Stomach smooth muscle (tissue), 2 donors: ENCODE measurements at regions not wholly inside any gene's neighbourhood (a gene's known extent, or its start where the extent isn't known, plus 50 kb on each side); places are given as distances from the start of the nearest gene placed in this dataset.

Experiments used
- H3K27ac ChIP-seq: one replicate; pipeline ENCODE4 v1.7.0; 2013; ENCODE audit warnings: mild to moderate bottlenecking, low read length, inconsistent platforms
- H3K27me3 ChIP-seq, 2 donors: one replicate each; pipeline ENCODE4 v1.7.0; 2013; ENCODE audit warnings: low read length in 2 of 2; ENCODE audit not compliant: insufficient read depth in 2 of 2, control insufficient read depth in 1 of 2
- H3K36me3 ChIP-seq, 2 donors: one replicate each; pipeline ENCODE4 v1.7.0; 2013; ENCODE audit warnings: low read length in 2 of 2; ENCODE audit not compliant: control insufficient read depth in 2 of 2, insufficient read depth in 2 of 2
- H3K4me1 ChIP-seq: one replicate; pipeline ENCODE4 v1.7.0; 2013; ENCODE audit warnings: low read length; ENCODE audit not compliant: control insufficient read depth, insufficient read depth
- H3K4me3 ChIP-seq, 2 donors: one replicate each; pipeline ENCODE4 v1.7.0; 2013; ENCODE audit warnings: low read length in 2 of 2
- H3K9ac ChIP-seq, 2 donors: one replicate each; pipeline ENCODE4 v1.7.0; 2013; ENCODE audit warnings: low read length in 2 of 2, mild to moderate bottlenecking in 1 of 2
- H3K9me3 ChIP-seq, 2 donors: one replicate each; pipeline ENCODE4 v1.7.0; 2013; ENCODE audit warnings: low read length in 2 of 2; ENCODE audit not compliant: control insufficient read depth in 2 of 2
- donor health status: healthy.
- donor health status: Pancreatic carcinoma.

DNA sequence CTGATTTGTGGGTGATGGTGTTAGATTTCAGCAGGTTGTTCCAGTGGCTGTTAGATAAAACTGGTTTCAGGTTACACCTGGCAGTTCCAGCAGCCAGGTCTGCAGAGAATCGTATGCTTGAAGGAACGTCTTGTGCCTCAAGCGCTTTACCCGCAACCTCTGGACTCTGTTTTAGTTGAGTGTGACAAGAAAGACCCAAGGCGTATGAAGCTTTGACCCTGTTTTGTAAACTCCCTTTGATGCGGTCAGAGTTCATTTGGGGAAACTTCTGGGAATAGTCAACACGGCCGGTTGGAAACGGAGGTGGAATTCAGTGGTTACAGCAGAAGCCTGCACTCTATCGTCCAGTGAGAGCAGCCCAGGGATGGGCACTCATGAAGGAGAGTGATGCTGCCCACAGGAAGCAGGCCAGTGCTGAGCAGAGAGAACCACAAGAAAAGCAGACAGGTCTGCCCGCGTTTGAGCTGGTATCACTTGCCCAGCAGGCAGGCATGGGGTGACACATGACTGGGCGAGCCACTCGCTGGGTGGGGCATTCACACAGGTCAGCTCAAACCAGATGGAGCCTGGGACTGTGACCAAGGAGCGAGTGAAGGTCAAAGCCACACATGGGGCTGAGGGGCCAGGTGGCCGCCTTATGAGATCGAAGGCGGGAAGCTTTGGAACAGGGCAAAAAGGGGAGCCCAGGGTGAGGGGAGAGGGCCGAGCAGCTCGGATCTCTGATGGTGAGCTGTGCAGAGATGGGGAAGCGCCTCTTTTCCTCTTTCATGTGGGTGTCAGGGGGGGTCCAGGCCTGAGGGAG, 99.6 kb upstream of the MBOAT2 start:
- Histone ChIP-seq H3K9ac (no peak overlapping the region), H3K27ac (no peak overlapping the region), H3K36me3 (no peaks in the 10 kb centered on the region)

DNA sequence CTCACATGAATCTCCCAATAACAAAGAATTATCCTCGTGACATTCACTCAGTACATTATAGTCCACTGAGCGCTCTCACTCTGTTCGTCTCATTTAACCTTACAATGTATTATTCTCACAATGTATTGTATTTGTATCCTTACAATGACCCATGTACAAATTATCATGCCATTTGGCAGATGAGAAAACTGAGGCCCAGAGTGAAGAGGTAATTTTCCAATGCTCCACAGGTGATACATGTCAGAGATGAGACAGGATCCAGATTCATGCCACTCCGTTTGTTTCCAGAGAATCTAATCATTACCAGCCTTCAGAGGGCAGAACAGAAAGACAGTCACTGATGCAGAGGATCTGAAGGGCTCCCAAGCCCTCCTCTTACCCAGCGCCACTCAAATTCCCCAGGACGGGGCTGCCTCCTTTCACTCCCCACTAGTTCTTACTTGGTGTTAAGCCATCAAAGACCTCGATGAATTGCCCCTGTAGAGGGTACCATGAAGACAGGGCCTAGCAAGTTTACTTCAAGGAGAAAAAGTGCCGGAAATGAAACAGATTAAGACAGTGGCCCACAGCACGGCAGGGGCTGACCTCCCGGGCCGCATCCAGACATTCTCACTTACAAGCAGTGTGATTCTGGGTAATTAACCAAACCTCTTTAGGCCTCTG, 98.4 kb upstream of the MBOAT2 start:
- Histone ChIP-seq H3K27ac (no peak overlapping the region), H3K27me3 (no peaks in the 10 kb centered on the region), H3K9ac (no peak overlapping the region), H3K4me3 (no peak overlapping the region), H3K4me1 (peaks cover 18% of the 10 kb centered on the region), H3K36me3 (no peaks in the 10 kb centered on the region), H3K9me3 (no peaks in the 10 kb centered on the region)

More for the DNA sequence above, 99.6 kb upstream of the MBOAT2 start:
- no peaks in the 10 kb centered on the region for H3K9me3 ChIP-seq
- H3K27me3 ChIP-seq: no peaks in the 10 kb centered on the region
- peaks cover 30% of the 10 kb centered on the region for H3K4me1 ChIP-seq
- H3K4me3 ChIP-seq: no peak overlapping the region

DNA sequence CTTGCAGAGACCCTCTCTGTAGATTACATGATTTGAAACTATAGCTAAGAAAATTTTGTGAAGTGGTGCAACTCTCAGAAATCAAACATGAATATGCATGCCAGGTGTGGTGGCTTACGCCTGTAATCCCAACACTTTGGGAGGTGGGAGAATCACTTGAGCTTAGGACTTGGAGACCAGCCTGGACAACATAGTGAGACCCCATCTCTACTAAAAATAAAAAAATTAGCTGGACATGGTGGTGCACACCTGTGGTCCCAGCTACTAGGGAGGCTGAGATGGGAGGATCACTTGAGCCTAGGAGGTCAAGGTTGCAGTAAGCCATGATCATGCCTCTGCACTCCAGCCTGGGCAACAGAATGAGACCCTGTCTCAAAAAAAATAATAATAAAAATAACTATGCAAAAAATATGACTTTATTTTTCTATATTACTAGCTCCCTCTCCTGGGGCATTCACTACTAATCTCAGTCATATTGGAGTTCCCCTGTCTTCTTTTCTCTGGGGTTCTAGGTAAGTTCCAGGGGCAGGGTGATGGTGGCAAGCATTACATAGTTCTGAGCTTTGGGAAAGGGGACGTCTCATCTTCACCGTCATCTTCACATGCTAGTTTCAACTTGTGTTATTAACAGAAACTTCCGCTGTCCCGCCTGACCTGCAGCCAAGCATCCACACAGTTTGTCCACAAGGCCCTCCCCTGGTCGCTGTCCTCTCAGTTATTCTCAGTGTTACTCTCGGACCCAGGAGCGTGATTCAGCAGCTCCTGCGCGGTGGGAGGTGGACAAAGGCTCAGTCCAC, 96.8 kb upstream of the MBOAT2 start:
- Histone ChIP-seq H3K9me3 (no peaks in the 10 kb centered on the region), H3K27ac (no peak overlapping the region), H3K9ac (no peak overlapping the region), H3K4me3 (no peak overlapping the region), H3K4me1 (peaks cover 15% of the 10 kb centered on the region), H3K27me3 (no peaks in the 10 kb centered on the region), H3K36me3 (no peaks in the 10 kb centered on the region)

DNA sequence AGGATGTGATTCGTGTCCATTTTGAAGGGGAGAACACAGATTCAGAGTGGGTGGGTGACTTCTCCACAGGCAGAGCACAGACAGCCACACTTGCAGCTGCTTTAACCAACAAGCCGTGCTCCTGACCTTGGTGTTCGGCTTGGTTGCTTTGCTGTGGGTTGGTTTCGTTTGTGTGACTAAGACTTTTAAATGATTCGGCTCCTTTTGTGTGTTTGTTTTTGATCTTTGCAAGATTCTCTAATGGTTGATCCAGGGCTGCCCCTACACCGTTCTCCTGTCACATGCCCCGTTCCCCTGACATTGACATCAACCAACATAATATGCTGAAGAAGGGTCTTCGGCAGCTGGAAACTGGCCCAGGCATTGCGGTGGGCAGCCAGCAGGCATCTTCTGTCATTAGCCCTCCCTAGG, 95.9 kb upstream of the MBOAT2 start:
- Histone ChIP-seq H3K9me3 (no peaks in the 10 kb centered on the region), H3K4me1 (peaks cover 18% of the 10 kb centered on the region), H3K27ac (no peak overlapping the region)

DNA sequence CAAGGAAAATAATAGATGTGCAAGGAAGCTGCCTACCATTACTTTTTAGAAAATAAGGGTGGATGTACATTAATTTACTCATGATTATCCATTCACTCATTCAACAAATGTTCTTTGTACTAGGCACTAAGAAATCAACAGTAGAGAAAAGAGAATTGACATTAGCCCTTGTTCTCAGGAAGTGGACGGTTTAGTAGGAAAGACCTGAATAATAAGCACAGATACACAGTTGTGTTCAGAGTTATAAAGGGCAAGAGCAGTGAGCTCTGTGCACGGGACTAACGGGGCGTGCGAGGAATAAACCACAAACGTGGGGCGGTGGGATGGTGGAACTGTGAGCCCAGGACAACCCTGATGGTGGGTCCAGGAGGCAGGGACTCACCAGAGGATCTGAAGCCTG, 94.4 kb upstream of the MBOAT2 start:
- Histone ChIP-seq H3K4me3 (no peak overlapping the region), H3K9ac (no peak overlapping the region), H3K36me3 (no peaks in the 10 kb centered on the region), H3K27ac (no peak overlapping the region), H3K27me3 (no peaks in the 10 kb centered on the region), H3K9me3 (no peaks in the 10 kb centered on the region), H3K4me1 (peaks cover 14% of the 10 kb centered on the region)

More for the DNA sequence above, 95.9 kb upstream of the MBOAT2 start:
- Histone ChIP-seq H3K27me3 (no peaks in the 10 kb centered on the region), H3K9ac (no peak overlapping the region), H3K36me3 (no peaks in the 10 kb centered on the region), H3K4me3 (no peak overlapping the region)

DNA sequence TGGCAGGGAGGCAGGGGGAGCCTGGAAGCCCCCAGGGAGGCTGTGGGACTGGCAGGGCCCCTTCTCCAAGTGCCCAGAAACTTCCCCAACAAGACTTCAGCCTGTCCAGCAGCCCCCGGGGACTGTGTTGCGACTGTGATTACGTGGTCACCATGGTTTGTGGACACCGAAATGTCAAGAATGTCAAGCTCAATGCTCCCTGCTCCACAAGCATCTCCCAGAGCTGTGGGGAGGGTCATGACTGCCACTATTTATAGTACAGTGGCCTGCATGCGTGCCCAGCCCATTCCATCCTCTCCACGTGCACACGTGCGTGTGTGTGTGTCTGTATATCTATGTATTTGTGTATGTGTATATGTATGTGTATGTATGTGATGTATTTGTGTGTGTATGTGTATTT, 93.8 kb upstream of the MBOAT2 start:
- Histone ChIP-seq H3K9me3 (no peaks in the 10 kb centered on the region), H3K27me3 (no peaks in the 10 kb centered on the region), H3K9ac (no peak overlapping the region)

DNA sequence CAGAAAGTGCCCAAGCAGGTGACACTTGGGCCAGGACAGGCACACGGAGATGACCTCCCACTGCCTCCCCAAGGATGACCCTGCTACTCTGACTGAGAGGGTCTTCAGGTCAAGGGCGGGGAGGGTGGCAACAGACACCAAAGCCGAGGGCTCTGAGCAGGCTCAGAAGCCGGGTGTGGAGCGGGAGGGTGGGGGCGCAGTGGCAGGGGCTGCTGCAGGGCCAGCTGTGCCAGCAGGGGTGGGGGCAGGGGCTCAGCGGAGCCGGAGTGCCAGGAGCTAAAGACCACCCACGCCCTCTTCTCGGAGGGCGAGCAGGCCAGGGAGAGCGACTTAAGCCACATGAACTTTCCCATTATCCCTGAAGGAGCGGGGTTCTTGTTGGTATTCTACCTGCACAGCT, 93.3 kb upstream of the MBOAT2 start:
- no peak overlapping the region for H3K27ac ChIP-seq

More for the DNA sequence above, 93.8 kb upstream of the MBOAT2 start:
- Histone ChIP-seq H3K4me1 (peaks cover 13% of the 10 kb centered on the region), H3K36me3 (no peaks in the 10 kb centered on the region), H3K4me3 (no peak overlapping the region), H3K27ac (no peak overlapping the region)

DNA sequence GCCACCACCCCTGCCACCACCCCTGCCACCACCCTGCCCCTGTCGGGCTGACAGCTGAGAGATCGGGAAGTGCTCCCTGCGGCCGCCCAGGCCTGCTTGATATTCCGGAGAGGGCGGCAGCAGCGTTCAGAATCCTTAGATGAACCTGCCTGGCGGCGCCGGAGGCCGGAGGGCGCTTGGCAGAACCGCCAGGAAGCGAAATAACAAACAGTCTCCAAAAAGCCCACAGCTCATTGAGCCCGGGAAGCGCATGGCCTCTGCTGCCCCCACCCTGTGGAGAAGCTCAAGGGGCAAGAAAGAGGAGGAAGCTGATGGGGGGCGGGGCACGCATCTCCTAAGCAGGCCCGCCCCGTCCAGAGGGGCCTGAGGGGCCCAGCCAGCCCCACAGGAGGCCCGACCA, 92.2 kb upstream of the MBOAT2 start:
- Histone ChIP-seq H3K27me3 (no peaks in the 10 kb centered on the region), H3K9me3 (no peaks in the 10 kb centered on the region), H3K9ac (peak overlapping the region in 1 of 2 donors; percentile 36), H3K4me1 (peaks cover 13% of the 10 kb centered on the region), H3K36me3 (no peaks in the 10 kb centered on the region), H3K4me3 (peak overlapping the region in 1 of 2 donors; percentile 49), H3K27ac (no peak overlapping the region)

More for the DNA sequence above, 93.3 kb upstream of the MBOAT2 start:
- H3K4me1 ChIP-seq: peaks cover 13% of the 10 kb centered on the region
- H3K27me3 ChIP-seq: no peaks in the 10 kb centered on the region
- no peak overlapping the region for H3K4me3 ChIP-seq
- no peaks in the 10 kb centered on the region for H3K36me3 ChIP-seq
- no peaks in the 10 kb centered on the region for H3K9me3 ChIP-seq
- no peak overlapping the region for H3K9ac ChIP-seq

DNA sequence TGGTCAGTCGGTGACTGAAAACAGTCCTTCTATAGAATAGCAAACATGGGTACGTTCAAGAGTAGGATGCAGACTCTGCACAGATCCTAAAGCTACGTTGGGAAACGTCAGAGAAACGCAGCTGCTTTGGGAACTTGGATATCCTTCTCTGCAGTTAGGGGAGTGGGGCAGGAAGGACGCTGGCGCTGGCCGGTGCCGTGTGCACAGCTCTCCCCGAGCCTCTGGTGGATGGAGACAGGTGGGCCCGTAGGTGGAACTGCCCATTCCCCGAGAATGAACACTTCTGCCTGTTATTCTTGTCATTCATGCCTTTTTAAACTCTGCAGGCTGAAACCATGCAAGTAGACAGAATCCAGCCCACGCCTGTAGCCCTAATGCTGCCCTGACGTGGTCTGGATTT, 91.7 kb upstream of the MBOAT2 start:
- Histone ChIP-seq H3K27me3 (no peaks in the 10 kb centered on the region), H3K9me3 (no peaks in the 10 kb centered on the region), H3K4me3 (peak overlapping the region in 1 of 2 donors; percentile 49), H3K36me3 (no peaks in the 10 kb centered on the region), H3K9ac (peak overlapping the region in 1 of 2 donors; percentile 13), H3K4me1 (peaks cover 13% of the 10 kb centered on the region), H3K27ac (no peak overlapping the region)

DNA sequence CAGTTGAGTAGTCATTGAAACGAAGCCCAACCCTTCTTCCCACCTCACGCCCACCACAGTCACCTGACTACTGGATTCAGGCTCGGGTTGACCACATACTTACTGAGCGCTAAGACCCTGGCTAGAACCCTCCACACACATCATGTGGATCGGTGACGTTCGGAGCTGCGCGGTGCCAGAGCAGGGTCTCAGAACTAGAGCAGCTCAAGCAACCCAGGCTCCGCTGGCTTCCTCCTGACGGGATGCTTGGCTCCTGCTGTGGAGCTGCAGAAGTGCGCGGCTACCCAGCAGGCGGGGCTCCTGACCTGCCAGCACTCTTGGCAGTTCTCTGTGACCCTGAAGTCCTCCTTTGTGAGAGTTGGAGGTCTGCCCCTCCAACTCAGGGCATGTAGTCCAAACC, 90.6 kb upstream of the MBOAT2 start:
- Histone ChIP-seq H3K27me3 (no peaks in the 10 kb centered on the region), H3K36me3 (no peaks in the 10 kb centered on the region), H3K27ac (no peak overlapping the region), H3K4me3 (no peak overlapping the region), H3K9ac (no peak overlapping the region), H3K4me1 (peaks cover 13% of the 10 kb centered on the region), H3K9me3 (no peaks in the 10 kb centered on the region)
